ENCODE measurements at regions not wholly inside any gene's neighbourhood (a gene's known extent, or its start where the extent isn't known, plus 50 kb on each side); places are given as distances from the start of the nearest gene placed in this dataset.

- H3K4me1 ChIP-seq: no peaks in the 10 kb centered on the region
- H3K36me3 ChIP-seq: no peaks in the 10 kb centered on the region
- no peak overlapping the region for H3K4me3 ChIP-seq (ENCODE audit: low read depth, low read length)
- no peak for TF ChIP-seq CTCF (IDR thresholded peaks at IDR 0.05; ENCODE audit: low read depth, low read length)
- no peaks in the 10 kb centered on the region for H3K27me3 ChIP-seq
- no peaks in the 10 kb centered on the region for H3K9me3 ChIP-seq
- no peak for DNase-seq
Measured at GRCh38 chr18:68519336-68519735, 195.6 kb downstream of the TMX3 start.

DNA sequence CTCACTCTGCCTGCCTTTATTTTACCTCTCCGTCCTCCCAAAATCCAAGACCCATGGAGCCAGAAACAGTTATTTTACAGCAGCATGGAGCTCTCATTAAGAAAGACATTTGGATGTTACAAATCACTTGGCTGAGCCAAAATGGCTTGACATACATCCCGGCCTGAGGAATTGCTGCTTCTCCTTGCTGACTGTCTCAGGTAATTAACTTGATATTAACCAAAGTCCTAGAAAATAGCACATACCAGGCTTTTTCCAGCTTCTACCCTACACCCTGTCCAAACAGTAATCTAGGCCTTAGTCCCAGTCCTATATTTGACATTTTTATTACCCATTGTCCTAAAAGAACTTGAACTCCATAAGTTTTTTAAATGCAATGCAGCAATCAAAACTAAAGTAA lies 205.0 kb downstream of the TMX3 start:
- Histone ChIP-seq H3K36me3 (no peaks in the 10 kb centered on the region), H3K4me1 (no peaks in the 10 kb centered on the region), H3K27me3 (no peaks in the 10 kb centered on the region), H3K4me3 (ENCODE audit: low read depth, low read length) (no peak overlapping the region), H3K9me3 (no peaks in the 10 kb centered on the region)
- TF ChIP-seq CTCF (IDR thresholded peaks at IDR 0.05; ENCODE audit: low read depth, low read length): no peak
- no peak for DNase-seq

DNA sequence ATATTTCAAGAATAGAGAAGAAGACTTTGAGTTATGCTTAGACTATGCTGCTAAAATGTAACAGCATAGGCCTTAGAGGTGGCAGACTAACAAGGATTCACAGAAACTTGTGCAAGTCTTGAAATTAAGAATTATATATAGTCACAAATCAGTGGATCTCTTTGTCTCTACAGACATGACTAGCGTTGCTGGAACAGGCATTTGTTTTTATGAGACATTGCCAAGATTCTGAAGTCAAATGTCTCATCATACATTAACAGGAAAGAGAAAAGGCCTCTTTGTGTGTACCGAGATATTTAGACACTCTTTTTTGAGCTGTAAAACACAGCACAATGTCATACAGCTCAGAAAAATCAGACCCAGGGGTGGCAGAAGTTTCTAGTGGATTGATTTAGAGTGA lies 207.1 kb downstream of the TMX3 start:
- Histone ChIP-seq H3K4me3 (ENCODE audit: low read depth, low read length) (no peak overlapping the region), H3K27me3 (no peaks in the 10 kb centered on the region), H3K36me3 (no peaks in the 10 kb centered on the region), H3K4me1 (no peaks in the 10 kb centered on the region), H3K9me3 (no peaks in the 10 kb centered on the region)
- no peak for DNase-seq
- TF ChIP-seq CTCF (IDR thresholded peaks at IDR 0.05; ENCODE audit: low read depth, low read length): no peak

- Histone ChIP-seq H3K4me3 (ENCODE audit: low read depth, low read length) (no peak overlapping the region), H3K4me1 (no peaks in the 10 kb centered on the region), H3K9me3 (no peaks in the 10 kb centered on the region), H3K36me3 (no peaks in the 10 kb centered on the region), H3K27me3 (no peaks in the 10 kb centered on the region)
- DNase-seq: no peak
- no peak for TF ChIP-seq CTCF (IDR thresholded peaks at IDR 0.05; ENCODE audit: low read depth, low read length)
Measured at GRCh38 chr18:68505178-68505574, 209.7 kb downstream of the TMX3 start.

DNA sequence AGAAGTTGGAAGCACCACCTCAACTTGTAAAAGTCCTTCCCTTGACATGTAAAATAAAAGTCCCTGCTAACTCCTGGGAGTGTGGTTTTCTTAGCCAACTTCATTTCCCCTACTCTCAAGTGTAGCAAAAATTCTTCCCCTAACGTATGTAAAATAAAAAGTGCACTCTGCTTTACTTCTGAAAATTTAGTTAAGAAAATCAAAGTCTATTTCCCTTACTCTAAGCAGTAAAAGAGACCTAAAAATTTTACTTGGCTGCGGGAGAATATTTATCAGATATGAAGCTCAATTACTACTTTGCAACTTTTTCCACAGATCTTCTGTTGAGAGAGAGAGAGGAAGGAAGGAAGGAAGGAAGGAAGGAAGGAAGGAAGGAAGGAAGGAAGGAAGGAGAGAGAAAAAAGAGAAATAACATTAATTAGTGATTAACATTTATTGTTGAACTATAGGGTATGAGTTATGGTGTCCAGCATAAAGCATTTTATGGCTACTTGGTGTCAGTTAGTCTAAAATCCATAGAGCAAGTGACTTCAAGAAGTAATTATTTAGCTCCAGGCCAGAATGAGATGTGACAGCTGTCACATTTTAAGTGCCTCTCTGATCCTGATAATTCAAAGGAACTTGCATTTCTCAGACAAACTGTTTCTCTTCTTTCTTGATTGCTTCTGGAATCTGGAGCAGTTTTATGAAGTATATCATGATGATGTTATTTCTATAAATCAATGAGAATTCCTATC lies 210.3 kb downstream of the TMX3 start:
- Histone ChIP-seq H3K9me3 (no peaks in the 10 kb centered on the region), H3K27me3 (no peaks in the 10 kb centered on the region), H3K4me1 (no peaks in the 10 kb centered on the region), H3K36me3 (no peaks in the 10 kb centered on the region), H3K4me3 (ENCODE audit: low read depth, low read length) (no peak overlapping the region)
- no peak for TF ChIP-seq CTCF (IDR thresholded peaks at IDR 0.05; ENCODE audit: low read depth, low read length)
- DNase-seq: no peak

DNA sequence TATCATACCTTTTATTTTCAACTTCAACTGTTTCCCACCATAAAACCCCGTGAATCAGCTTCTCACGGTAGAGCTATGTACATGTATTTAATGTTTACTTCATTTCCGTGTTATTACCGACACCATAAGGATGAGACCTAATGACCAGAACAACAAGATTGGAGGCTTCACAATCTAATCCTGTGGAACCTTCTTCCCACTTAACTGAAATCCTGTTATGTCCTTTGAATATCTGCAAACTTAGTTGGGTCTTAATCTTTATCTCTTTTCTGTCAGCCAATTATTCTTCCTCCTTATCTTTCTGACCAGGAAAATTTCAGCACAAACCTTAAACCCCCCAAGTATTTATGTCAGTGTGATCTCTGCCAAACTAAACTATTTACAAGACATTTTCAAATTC lies 214.4 kb downstream of the TMX3 start:
- no peak for DNase-seq

More for the DNA sequence above, 214.4 kb downstream of the TMX3 start:
- Histone ChIP-seq H3K4me3 (ENCODE audit: low read depth, low read length) (no peak overlapping the region), H3K4me1 (no peaks in the 10 kb centered on the region), H3K36me3 (no peaks in the 10 kb centered on the region), H3K27me3 (no peaks in the 10 kb centered on the region), H3K9me3 (no peaks in the 10 kb centered on the region)
- TF ChIP-seq CTCF (IDR thresholded peaks at IDR 0.05; ENCODE audit: low read depth, low read length): no peak

Measured in BE2C (cell line).